T-helper 2 cell treated with Interferon-gamma antibody and Interleukin-4, amounts not matched to agents 5 μg/mL and 100 μg/mL, for 36 hours (primary cell): ENCODE measurements at regions not wholly inside any gene's neighbourhood (a gene's known extent, or its start where the extent isn't known, plus 50 kb on each side); places are given as distances from the start of the nearest gene placed in this dataset.

Experiments used
- DNase-seq: peaks from one replicate; pipeline ENCODE4 v3.0.0; 2021; ENCODE audit warnings: low spot score
- H3K27ac Mint-ChIP-seq: one replicate; pipeline ENCODE4 v1.8.0; 2021; ENCODE audit warnings: mild to moderate bottlenecking, mixed read lengths
- H3K27me3 Mint-ChIP-seq: one replicate; pipeline ENCODE4 v1.8.0; 2021; ENCODE audit warnings: low read depth, mixed read lengths
- H3K36me3 Mint-ChIP-seq: one replicate; pipeline ENCODE4 v1.8.0; 2021; ENCODE audit warnings: low read depth, mixed read lengths
- H3K4me1 Mint-ChIP-seq: one replicate; pipeline ENCODE4 v1.8.0; 2021; ENCODE audit warnings: low read depth, mixed read lengths
- H3K4me3 Mint-ChIP-seq: one replicate; pipeline ENCODE4 v1.8.0; 2022; ENCODE audit warnings: mild to moderate bottlenecking, moderate library complexity, mixed read lengths
- H3K9me3 Mint-ChIP-seq: one replicate; pipeline ENCODE4 v1.8.0; 2021; ENCODE audit warnings: mixed read lengths

DNA sequence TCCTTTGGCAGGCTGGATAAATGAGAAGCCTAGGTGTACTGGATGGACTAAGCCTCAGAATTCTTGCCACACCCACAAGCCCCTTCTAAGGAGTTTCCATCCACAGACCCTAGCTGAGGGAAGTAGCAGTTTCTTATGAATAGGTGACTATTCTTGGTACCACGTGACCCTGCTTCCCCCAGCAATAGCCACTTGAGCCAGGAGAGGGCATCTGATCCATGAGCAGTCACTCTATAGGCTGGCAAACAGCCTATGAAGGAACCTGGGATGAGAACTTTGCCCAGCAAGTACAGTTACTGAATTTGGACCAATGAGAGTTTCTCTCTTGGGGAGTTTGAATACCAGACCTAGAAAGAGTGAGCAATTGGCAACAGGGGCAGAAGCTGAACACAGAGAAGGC is 84.0 kb downstream of the RTL9 start:
- no peak for DNase-seq
- Mint-ChIP-seq H3K4me1 (no peaks in the 10 kb centered on the region), H3K27ac (no peak overlapping the region), H3K9me3 (no peaks in the 10 kb centered on the region), H3K27me3 (peaks cover 6% of the 10 kb centered on the region), H3K4me3 (no peak overlapping the region), H3K36me3 (no peaks in the 10 kb centered on the region)

DNA sequence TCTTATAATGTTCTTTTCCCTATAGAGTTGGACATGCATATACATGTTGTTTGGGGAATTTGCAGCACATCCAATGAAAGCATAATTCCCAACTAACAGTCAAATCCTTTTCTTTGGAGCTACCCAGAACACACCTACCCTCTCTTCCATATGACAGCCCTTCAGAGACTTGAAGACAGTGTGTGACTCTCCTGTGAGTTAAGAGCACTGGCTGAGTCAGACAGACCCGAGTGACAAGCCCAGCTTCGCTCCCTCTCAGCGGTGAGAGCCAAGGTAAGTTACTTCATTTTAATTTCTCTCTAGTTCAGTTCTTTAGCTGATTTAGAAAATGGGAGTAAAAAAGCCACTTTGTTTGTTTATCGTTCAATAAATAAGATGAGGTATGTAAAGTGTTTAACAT is 86.3 kb downstream of the RTL9 start:
- Mint-ChIP-seq H3K36me3 (no peaks in the 10 kb centered on the region), H3K9me3 (no peaks in the 10 kb centered on the region), H3K4me1 (no peaks in the 10 kb centered on the region), H3K4me3 (no peak overlapping the region), H3K27ac (no peak overlapping the region), H3K27me3 (peaks cover 6% of the 10 kb centered on the region)
- no peak for DNase-seq

DNA sequence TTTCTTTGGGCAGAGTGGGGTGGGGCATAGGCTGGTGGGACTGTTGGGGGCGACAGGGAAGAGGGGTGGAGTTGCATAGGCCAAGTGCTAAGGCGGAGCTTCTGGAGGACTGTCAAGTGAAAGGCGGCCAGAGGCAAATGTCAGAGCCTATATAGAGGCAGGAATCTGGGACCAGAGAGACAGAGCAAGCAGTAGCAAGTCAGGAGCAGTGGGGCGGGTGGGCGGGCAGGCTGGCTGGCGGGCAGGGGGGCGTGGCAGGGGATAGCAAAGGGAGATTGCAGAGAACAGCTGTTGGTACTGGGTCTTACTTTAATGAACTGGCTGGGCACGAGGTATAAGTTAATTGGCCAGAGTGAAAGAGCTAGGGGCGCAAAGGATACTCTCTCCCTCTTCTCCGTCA is 89.8 kb downstream of the RTL9 start:
- DNase-seq = no peak
- peaks cover 4% of the 10 kb centered on the region for H3K27me3 Mint-ChIP-seq
- H3K36me3 Mint-ChIP-seq = no peaks in the 10 kb centered on the region
- no peaks in the 10 kb centered on the region for H3K9me3 Mint-ChIP-seq
- H3K27ac Mint-ChIP-seq = no peak overlapping the region
- no peaks in the 10 kb centered on the region for H3K4me1 Mint-ChIP-seq
- no peak overlapping the region for H3K4me3 Mint-ChIP-seq

DNA sequence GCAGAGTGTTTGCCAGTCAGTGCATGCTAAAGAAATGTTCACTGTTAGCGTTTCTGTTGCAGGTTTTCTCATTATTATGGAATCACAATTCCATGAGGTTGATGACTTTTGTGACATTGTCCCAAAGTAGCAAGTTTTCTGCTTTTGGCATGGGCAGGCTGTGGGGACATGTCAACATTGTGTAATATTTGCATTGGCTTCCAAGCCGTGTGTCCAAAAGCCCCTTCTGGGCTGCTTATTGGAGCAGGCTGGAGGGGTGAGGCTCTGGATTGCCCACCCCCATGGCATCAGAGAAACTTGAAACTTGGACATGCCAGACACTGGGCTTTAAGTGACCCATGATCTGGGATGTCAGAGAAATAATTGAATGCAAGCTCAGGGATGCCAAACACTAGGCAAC is 90.7 kb downstream of the RTL9 start:
- Mint-ChIP-seq H3K4me3 (no peak overlapping the region), H3K4me1 (no peaks in the 10 kb centered on the region), H3K27me3 (peaks cover 4% of the 10 kb centered on the region), H3K36me3 (no peaks in the 10 kb centered on the region), H3K27ac (no peak overlapping the region), H3K9me3 (no peaks in the 10 kb centered on the region)
- no peak for DNase-seq

DNA sequence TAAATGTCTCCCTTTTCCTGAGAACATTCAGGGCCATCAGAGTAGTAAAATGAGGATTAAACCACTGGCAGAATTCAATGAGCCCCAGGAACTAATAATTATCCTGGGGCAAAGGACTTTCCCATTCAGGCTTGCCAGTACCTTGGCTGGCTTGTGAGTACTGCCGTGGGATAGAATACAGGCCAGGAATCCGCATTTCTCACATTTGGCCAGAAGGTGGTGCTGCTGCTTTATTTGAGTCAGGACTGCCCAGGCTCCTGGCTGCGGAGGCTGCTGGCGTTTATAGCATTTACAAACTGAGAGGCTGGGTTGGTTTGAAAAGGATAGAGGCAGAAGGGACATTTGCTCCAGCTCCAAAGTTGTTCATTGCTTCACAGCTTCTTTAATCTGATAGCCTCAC is 91.4 kb downstream of the RTL9 start:
- H3K4me1 Mint-ChIP-seq = no peaks in the 10 kb centered on the region
- peaks cover 2% of the 10 kb centered on the region for H3K27me3 Mint-ChIP-seq
- no peak overlapping the region for H3K4me3 Mint-ChIP-seq
- no peaks in the 10 kb centered on the region for H3K36me3 Mint-ChIP-seq
- H3K27ac Mint-ChIP-seq = no peak overlapping the region
- no peaks in the 10 kb centered on the region for H3K9me3 Mint-ChIP-seq
- peak; percentile 12 for DNase-seq

DNA sequence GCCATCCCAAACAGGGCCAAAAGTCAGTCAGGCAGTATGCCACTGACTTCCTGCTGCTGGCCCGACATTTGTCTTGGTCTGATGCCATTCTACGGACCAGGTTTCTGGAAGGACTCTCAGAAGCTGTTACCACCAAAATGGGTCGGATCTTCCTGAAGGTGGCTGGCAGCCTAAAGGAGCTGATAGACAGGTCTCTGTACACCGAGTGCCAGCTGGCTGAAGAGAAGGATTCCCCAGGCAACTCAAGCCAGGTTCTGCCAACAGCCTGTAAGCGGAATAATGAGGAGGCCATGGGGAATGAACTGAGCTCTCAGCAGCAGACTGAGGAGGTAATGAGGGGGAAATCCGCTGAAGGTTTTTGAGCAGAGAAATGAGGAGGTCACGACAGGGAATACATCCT is 95.7 kb downstream of the RTL9 start:
- H3K4me3 Mint-ChIP-seq = no peak overlapping the region
- peaks cover 3% of the 10 kb centered on the region for H3K27me3 Mint-ChIP-seq
- H3K27ac Mint-ChIP-seq = no peak overlapping the region
- no peaks in the 10 kb centered on the region for H3K4me1 Mint-ChIP-seq
- H3K9me3 Mint-ChIP-seq = no peaks in the 10 kb centered on the region
- H3K36me3 Mint-ChIP-seq = no peaks in the 10 kb centered on the region
- no peak for DNase-seq

DNA sequence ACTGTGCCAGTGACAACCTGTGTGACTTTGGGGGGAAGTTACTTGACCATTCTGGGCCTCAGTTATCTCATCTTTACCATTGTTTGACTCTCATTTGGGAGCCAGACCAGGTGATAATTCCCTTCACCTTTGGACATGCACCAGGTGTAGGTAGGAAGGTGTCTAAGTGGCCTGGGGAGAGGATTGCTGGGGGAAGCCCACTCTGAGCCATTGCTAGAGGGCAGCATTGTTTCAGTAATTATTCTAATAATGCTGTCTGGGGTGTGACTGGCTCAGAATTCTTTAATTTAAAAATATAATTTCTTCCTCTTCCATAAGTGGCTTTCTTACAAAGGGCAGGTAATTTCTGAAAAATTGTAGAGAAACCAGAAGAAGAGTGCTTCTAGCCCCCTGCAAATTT is 104.3 kb downstream of the RTL9 start:
- no peaks in the 10 kb centered on the region for H3K9me3 Mint-ChIP-seq
- no peaks in the 10 kb centered on the region for H3K36me3 Mint-ChIP-seq
- H3K27ac Mint-ChIP-seq = no peak overlapping the region
- no peak for DNase-seq
- H3K27me3 Mint-ChIP-seq = peaks cover 3% of the 10 kb centered on the region
- no peak overlapping the region for H3K4me3 Mint-ChIP-seq
- no peaks in the 10 kb centered on the region for H3K4me1 Mint-ChIP-seq

DNA sequence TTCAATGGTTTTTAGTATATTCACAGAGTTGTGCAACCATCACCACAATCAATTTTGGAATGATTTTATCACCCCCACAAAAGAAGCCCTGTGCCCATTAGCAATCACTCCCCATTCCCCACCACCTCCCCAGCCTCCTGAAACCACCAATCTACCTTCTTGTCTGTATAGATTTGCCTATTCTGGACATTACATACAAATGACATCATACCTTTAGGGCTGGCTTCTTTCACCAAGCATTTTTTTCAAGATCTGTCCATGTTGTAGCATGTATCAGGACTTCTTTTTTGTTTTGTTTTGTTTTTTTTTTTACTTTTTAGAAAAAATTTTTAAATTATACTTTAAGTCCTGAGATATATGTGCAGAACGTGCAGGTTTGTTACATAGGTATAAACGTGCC is 108.1 kb downstream of the RTL9 start:
- Mint-ChIP-seq H3K27ac (no peak overlapping the region), H3K4me1 (no peaks in the 10 kb centered on the region), H3K27me3 (no peaks in the 10 kb centered on the region), H3K9me3 (no peaks in the 10 kb centered on the region), H3K4me3 (no peak overlapping the region), H3K36me3 (no peaks in the 10 kb centered on the region)
- no peak for DNase-seq

DNA sequence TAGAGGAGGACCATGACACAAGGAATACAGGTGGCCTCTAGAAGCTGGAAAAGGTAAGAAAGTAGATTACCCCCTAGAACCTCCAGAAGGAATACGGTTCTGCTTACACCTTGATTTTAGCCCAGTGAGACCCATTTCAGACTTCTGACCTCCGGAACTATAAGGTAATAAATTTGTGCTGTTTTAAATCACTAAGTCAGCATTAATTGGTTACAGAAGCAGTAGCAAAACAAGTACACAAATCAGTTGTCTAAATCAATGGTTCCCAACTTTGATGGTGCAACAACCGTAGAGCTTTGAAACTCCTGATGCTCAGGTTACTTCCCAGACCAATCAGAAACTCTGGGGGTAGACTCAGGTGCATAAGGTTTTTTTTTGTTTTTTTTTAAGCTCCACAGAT is 113.6 kb downstream of the RTL9 start:
- no peak overlapping the region for H3K27ac Mint-ChIP-seq
- no peak for DNase-seq
- H3K36me3 Mint-ChIP-seq = no peaks in the 10 kb centered on the region
- H3K27me3 Mint-ChIP-seq = no peaks in the 10 kb centered on the region
- no peaks in the 10 kb centered on the region for H3K4me1 Mint-ChIP-seq
- H3K9me3 Mint-ChIP-seq = no peaks in the 10 kb centered on the region
- no peak overlapping the region for H3K4me3 Mint-ChIP-seq

DNA sequence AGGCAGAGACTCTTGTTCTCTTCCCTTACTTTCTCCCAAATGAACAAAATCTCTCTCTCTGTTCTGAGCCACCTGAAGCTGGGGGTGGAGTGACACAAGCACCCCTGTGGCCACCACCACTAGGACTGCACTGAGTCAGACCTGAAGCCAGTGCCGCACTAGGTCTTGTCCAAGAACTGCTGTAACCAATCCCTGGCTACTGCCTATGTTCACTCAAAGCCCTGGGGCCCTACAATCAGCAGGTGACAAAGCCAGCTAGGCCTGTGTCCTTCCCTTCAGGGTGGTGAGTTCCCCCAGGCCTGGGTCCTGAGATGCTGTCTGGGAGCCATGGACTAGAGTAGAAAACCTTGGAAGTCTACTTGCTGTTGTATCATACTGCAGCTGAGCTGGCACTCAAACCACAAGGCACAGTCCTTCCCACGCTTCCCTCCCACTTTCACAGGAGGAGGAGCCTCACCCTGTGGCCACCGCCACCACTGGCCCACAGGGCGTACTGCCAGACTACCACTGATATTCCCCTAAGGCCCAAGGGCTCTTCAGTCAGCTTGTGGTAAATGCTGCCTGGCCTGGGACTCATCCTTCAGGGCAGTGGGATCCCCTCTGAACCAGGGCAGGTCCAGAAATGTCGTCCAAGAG is 119.1 kb downstream of the RTL9 start:
- Mint-ChIP-seq H3K4me1 (no peaks in the 10 kb centered on the region), H3K36me3 (no peaks in the 10 kb centered on the region), H3K9me3 (no peaks in the 10 kb centered on the region), H3K4me3 (no peak overlapping the region), H3K27me3 (no peaks in the 10 kb centered on the region), H3K27ac (no peak overlapping the region)
- DNase-seq = no peak

DNA sequence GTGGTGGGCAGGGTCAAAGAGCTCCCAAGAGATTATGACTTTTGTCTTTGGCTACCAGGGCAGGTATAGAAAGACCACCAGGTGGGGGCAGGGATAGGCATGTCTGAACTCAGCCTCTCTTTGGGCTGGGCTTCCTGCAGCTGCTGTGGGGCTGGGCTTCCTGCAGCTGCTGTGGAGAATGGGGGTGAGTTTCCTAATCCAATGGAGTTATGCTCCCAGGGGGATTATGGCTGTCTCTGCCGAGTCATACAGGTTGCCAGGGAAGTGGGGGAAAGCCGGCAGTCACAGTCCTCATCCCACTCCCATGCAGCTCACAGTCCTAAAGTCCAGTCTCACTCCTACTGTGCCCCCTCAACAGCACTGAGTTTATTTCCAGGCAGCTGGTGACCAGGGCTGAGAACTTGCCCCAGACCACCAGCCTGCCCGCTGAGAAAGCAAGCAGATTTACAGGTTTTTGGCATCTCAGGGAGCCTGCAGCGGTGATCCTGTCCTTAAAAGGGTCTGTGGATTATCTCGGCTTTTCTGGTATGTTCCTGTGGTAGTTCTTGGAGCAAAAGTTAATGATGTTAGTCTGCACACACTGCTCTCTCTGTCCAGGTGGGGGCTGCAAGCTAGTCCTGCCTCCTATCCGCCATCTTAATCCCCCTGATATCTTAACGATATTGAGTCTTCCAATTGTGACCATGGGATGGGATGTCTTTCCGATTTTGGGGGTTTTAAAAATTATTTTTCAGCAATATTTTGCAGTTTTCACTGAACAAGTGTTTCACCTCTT is 133.4 kb downstream of the RTL9 start:
- Mint-ChIP-seq H3K4me1 (no peaks in the 10 kb centered on the region), H3K36me3 (no peaks in the 10 kb centered on the region), H3K9me3 (no peaks in the 10 kb centered on the region), H3K4me3 (no peak overlapping the region), H3K27me3 (no peaks in the 10 kb centered on the region), H3K27ac (no peak overlapping the region)
- no peak for DNase-seq

DNA sequence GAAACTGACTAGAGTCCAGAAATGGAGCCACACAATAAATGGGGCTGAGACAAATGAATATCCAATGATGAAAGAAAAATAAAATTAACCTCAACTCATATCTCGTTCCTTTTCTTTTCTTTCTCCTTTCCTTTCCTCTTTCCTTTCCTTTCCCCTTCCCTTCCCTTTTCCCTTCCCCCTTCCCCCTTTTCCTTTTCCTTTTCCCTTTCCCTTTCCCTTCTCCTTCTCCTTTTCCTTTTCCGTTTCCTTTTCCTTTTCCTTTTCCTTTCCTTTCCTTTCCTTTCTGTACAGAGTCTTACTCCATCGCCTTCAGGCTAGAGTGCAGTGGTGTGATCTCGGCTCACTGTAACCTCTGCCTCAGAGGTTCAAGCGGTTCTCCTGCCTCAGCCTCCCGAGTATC is 146.3 kb downstream of the RTL9 start:
- Mint-ChIP-seq H3K27me3 (no peaks in the 10 kb centered on the region), H3K27ac (no peak overlapping the region), H3K9me3 (no peaks in the 10 kb centered on the region), H3K4me3 (no peak overlapping the region), H3K4me1 (no peaks in the 10 kb centered on the region), H3K36me3 (no peaks in the 10 kb centered on the region)
- no peak for DNase-seq

DNA sequence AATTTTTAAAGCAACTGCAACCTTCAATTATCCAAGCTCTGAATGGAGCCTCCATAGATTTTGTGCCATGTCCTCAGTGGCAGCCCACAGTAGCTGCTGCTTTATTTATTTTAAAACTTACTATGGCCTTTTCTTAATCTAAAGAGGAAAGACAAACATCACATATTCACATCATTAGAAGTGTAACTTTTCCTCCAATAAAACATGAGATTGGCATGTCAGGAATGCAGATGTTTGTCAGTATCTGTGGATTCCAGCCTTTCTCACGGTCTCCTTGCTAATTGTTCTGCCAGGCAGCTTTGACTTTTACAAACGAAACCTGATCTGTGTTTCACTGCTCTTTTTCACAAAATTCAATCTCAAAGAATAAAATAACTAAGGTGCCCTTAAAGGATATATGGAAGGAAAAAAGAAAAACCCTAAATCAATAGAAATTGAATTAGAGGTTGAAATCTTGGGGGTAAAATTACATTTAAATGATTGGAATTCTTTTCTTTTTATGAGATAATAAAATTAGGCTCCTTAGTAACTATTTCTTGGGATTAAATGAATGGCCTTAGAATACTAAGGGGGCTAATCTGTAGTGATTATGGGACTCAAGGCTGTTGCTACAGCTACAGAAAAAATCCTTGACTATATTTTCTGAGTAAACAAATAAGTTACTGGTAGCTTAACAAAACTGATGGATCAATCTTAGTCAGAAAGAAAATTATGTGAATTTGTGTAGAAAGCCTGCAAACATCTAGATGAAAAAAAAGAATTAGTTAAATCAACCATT is 151.3 kb downstream of the RTL9 start:
- no peak for DNase-seq
- no peak overlapping the region for H3K27ac Mint-ChIP-seq
- peaks cover 4% of the 10 kb centered on the region for H3K9me3 Mint-ChIP-seq
- no peaks in the 10 kb centered on the region for H3K4me1 Mint-ChIP-seq
- no peaks in the 10 kb centered on the region for H3K27me3 Mint-ChIP-seq
- H3K4me3 Mint-ChIP-seq = no peak overlapping the region
- no peaks in the 10 kb centered on the region for H3K36me3 Mint-ChIP-seq

DNA sequence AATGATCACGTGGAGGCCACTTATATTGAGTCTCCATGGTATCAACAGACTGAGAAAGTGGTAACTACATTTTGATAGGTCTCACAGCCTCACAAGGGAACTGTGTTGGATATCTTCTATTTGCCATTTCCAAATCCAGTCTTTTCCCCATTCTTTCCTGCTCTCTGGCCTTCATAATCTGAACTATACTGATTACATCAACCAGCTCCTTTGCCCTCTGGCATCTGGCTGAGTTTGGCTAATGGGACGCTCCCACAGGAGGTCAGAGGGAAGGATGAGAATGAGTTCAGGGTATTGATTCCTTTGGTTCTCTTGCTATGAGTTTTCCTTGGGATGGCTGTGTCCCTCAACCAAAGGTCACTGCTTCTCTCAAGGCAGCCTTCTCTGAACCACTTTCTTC is 152.6 kb downstream of the RTL9 start:
- Mint-ChIP-seq H3K36me3 (no peaks in the 10 kb centered on the region), H3K4me1 (no peaks in the 10 kb centered on the region), H3K27ac (no peak overlapping the region), H3K27me3 (no peaks in the 10 kb centered on the region), H3K4me3 (no peak overlapping the region), H3K9me3 (peaks cover 4% of the 10 kb centered on the region)
- DNase-seq = no peak
